ENCODE measurements at regions not wholly inside any gene's neighbourhood (a gene's known extent, or its start where the extent isn't known, plus 50 kb on each side); places are given as distances from the start of the nearest gene placed in this dataset.

- no peaks in the 10 kb centered on the region for H3K27me3 ChIP-seq (ENCODE audit: control insufficient read depth in 1 of 2, insufficient read depth in 1 of 2, low read length in 2 of 2)
- no peak overlapping the region for H2BK15ac ChIP-seq (ENCODE audit: low read depth, poor library complexity, severe bottlenecking)
- H4K91ac ChIP-seq (ENCODE audit: low read length) = no peak overlapping the region
- 0% methylated on average over 2 of the region's 2 CpGs for whole genome bisulfite sequencing
- DNase-seq = peak; percentile 72
- H3K4me1 ChIP-seq (ENCODE audit: control insufficient read depth, insufficient read depth, low read depth, low read length) = peaks cover 2% of the 10 kb centered on the region
- H3K4me2 ChIP-seq (ENCODE audit: low read length, poor library complexity, severe bottlenecking) = no peak overlapping the region
- no peaks in the 10 kb centered on the region for H3K36me3 ChIP-seq (ENCODE audit: control insufficient read depth in 1 of 2, insufficient read depth in 2 of 2, low read depth in 1 of 2, low read length in 2 of 2)
- H2AK5ac ChIP-seq (ENCODE audit: low read length, severe bottlenecking) = no peak overlapping the region
- no peaks in the 10 kb centered on the region for H3K9me3 ChIP-seq (ENCODE audit: control insufficient read depth, low read length)
- H3K4ac ChIP-seq (ENCODE audit: low read depth in 1 of 2, low read length in 2 of 2) = no peak overlapping the region
- H3K4me3 ChIP-seq (ENCODE audit: insufficient read depth in 1 of 2, low read depth in 1 of 2, low read length in 2 of 2) = no peak overlapping the region
- H2BK5ac ChIP-seq (ENCODE audit: low read depth, low read length, poor library complexity, severe bottlenecking) = no peak overlapping the region
- no peak overlapping the region for H4K8ac ChIP-seq (ENCODE audit: low read length)
- H3K79me1 ChIP-seq (replicated peaks; ENCODE audit: low read length, poor library complexity, severe bottlenecking) = no peaks in the 10 kb centered on the region
- no peak overlapping the region for H3K18ac ChIP-seq (ENCODE audit: low read depth in 1 of 2, low read length in 2 of 2)
- H2AFZ ChIP-seq (ENCODE audit: low read depth, low read length) = no peak overlapping the region
- no peak overlapping the region for H3K14ac ChIP-seq (ENCODE audit: low read length in 2 of 2)
- H3K23ac ChIP-seq (ENCODE audit: low read length in 2 of 2) = no peak overlapping the region
- H2BK12ac ChIP-seq (ENCODE audit: low read length in 2 of 2) = no peak overlapping the region
- H2BK120ac ChIP-seq (ENCODE audit: low read depth, low read length) = no peak overlapping the region
- H3K27ac ChIP-seq (ENCODE audit: low read length, poor library complexity, severe bottlenecking) = no peak overlapping the region
- H3K9ac ChIP-seq (ENCODE audit: low read length) = peak overlapping the region; percentile 50
Measured at GRCh38 chr13:40231311-40231710, 435.1 kb downstream of the FOXO1 start.

GRCh38 chr13:40231751-40232150, 434.7 kb downstream of the FOXO1 start:
- Histone ChIP-seq H2BK15ac (ENCODE audit: low read depth, poor library complexity, severe bottlenecking) (no peak overlapping the region), H3K23ac (ENCODE audit: low read length in 2 of 2) (no peak overlapping the region), H3K4me1 (ENCODE audit: control insufficient read depth, insufficient read depth, low read depth, low read length) (peaks cover 2% of the 10 kb centered on the region), H3K9ac (ENCODE audit: low read length) (peak overlapping the region; percentile 50), H2BK5ac (ENCODE audit: low read depth, low read length, poor library complexity, severe bottlenecking) (no peak overlapping the region), H3K4ac (ENCODE audit: low read depth in 1 of 2, low read length in 2 of 2) (peak overlapping the region in 1 of 2 experiments; percentile 32), H2AFZ (ENCODE audit: low read depth, low read length) (no peak overlapping the region), H3K79me1 (replicated peaks; ENCODE audit: low read length, poor library complexity, severe bottlenecking) (no peaks in the 10 kb centered on the region), H3K9me3 (ENCODE audit: control insufficient read depth, low read length) (no peaks in the 10 kb centered on the region), H2AK5ac (ENCODE audit: low read length, severe bottlenecking) (no peak overlapping the region), H3K27me3 (ENCODE audit: control insufficient read depth in 1 of 2, insufficient read depth in 1 of 2, low read length in 2 of 2) (no peaks in the 10 kb centered on the region), H3K36me3 (ENCODE audit: control insufficient read depth in 1 of 2, insufficient read depth in 2 of 2, low read depth in 1 of 2, low read length in 2 of 2) (no peaks in the 10 kb centered on the region), H3K4me3 (ENCODE audit: insufficient read depth in 1 of 2, low read depth in 1 of 2, low read length in 2 of 2) (no peak overlapping the region), H3K27ac (ENCODE audit: low read length, poor library complexity, severe bottlenecking) (no peak overlapping the region), H2BK12ac (ENCODE audit: low read length in 2 of 2) (peak overlapping the region in 1 of 2 experiments; percentile 84), H3K14ac (ENCODE audit: low read length in 2 of 2) (no peak overlapping the region), H4K91ac (ENCODE audit: low read length) (no peak overlapping the region), H3K4me2 (ENCODE audit: low read length, poor library complexity, severe bottlenecking) (no peak overlapping the region), H2BK120ac (ENCODE audit: low read depth, low read length) (no peak overlapping the region), H4K8ac (ENCODE audit: low read length) (no peak overlapping the region), H3K18ac (ENCODE audit: low read depth in 1 of 2, low read length in 2 of 2) (peak overlapping the region in 1 of 2 experiments; percentile 64)
- no peak for DNase-seq
- WGBS = 86% methylated on average over 3 of the region's 3 CpGs

- Histone ChIP-seq H2AFZ (ENCODE audit: low read depth, low read length) (no peak overlapping the region), H3K27me3 (ENCODE audit: control insufficient read depth in 1 of 2, insufficient read depth in 1 of 2, low read length in 2 of 2) (no peaks in the 10 kb centered on the region), H2BK5ac (ENCODE audit: low read depth, low read length, poor library complexity, severe bottlenecking) (no peak overlapping the region), H3K9ac (ENCODE audit: low read length) (no peak overlapping the region), H3K9me3 (ENCODE audit: control insufficient read depth, low read length) (no peaks in the 10 kb centered on the region), H3K14ac (ENCODE audit: low read length in 2 of 2) (peak overlapping the region in 1 of 2 experiments; percentile 44), H2BK15ac (ENCODE audit: low read depth, poor library complexity, severe bottlenecking) (peak overlapping the region; percentile 34), H2BK12ac (ENCODE audit: low read length in 2 of 2) (peak overlapping the region; percentile 35 to 94), H2AK5ac (ENCODE audit: low read length, severe bottlenecking) (peak overlapping the region; percentile 27), H3K4me3 (ENCODE audit: insufficient read depth in 1 of 2, low read depth in 1 of 2, low read length in 2 of 2) (no peak overlapping the region), H3K18ac (ENCODE audit: low read depth in 1 of 2, low read length in 2 of 2) (peak overlapping the region; percentile 16 to 64), H3K36me3 (ENCODE audit: control insufficient read depth in 1 of 2, insufficient read depth in 2 of 2, low read depth in 1 of 2, low read length in 2 of 2) (no peaks in the 10 kb centered on the region), H4K91ac (ENCODE audit: low read length) (peak overlapping the region; percentile 70), H3K79me1 (replicated peaks; ENCODE audit: low read length, poor library complexity, severe bottlenecking) (no peaks in the 10 kb centered on the region), H3K27ac (ENCODE audit: low read length, poor library complexity, severe bottlenecking) (no peak overlapping the region), H3K4ac (ENCODE audit: low read depth in 1 of 2, low read length in 2 of 2) (no peak overlapping the region), H3K4me1 (ENCODE audit: control insufficient read depth, insufficient read depth, low read depth, low read length) (peaks cover 2% of the 10 kb centered on the region), H4K8ac (ENCODE audit: low read length) (peak overlapping the region; percentile 40), H3K4me2 (ENCODE audit: low read length, poor library complexity, severe bottlenecking) (no peak overlapping the region), H2BK120ac (ENCODE audit: low read depth, low read length) (no peak overlapping the region), H3K23ac (ENCODE audit: low read length in 2 of 2) (no peak overlapping the region)
- no peak for DNase-seq
- 69% methylated on average over 3 of the region's 3 CpGs for WGBS
Measured at GRCh38 chr13:40232311-40233040, 434.0 kb downstream of the FOXO1 start.

GRCh38 chr13:40233731-40234195, 432.7 kb downstream of the FOXO1 start:
- no peak overlapping the region for H2BK12ac ChIP-seq (ENCODE audit: low read length in 2 of 2)
- no peak overlapping the region for H4K91ac ChIP-seq (ENCODE audit: low read length)
- H3K18ac ChIP-seq (ENCODE audit: low read depth in 1 of 2, low read length in 2 of 2) = no peak overlapping the region
- peaks cover 2% of the 10 kb centered on the region for H3K4me1 ChIP-seq (ENCODE audit: control insufficient read depth, insufficient read depth, low read depth, low read length)
- no peak overlapping the region for H2BK15ac ChIP-seq (ENCODE audit: low read depth, poor library complexity, severe bottlenecking)
- H3K9ac ChIP-seq (ENCODE audit: low read length) = no peak overlapping the region
- H2BK5ac ChIP-seq (ENCODE audit: low read depth, low read length, poor library complexity, severe bottlenecking) = no peak overlapping the region
- no peaks in the 10 kb centered on the region for H3K27me3 ChIP-seq (ENCODE audit: control insufficient read depth in 1 of 2, insufficient read depth in 1 of 2, low read length in 2 of 2)
- no peak overlapping the region for H3K14ac ChIP-seq (ENCODE audit: low read length in 2 of 2)
- H3K79me1 ChIP-seq (replicated peaks; ENCODE audit: low read length, poor library complexity, severe bottlenecking) = no peaks in the 10 kb centered on the region
- no peak overlapping the region for H2BK120ac ChIP-seq (ENCODE audit: low read depth, low read length)
- no peak overlapping the region for H2AK5ac ChIP-seq (ENCODE audit: low read length, severe bottlenecking)
- H3K9me3 ChIP-seq (ENCODE audit: control insufficient read depth, low read length) = no peaks in the 10 kb centered on the region
- H3K4me2 ChIP-seq (ENCODE audit: low read length, poor library complexity, severe bottlenecking) = no peak overlapping the region
- no peaks in the 10 kb centered on the region for H3K36me3 ChIP-seq (ENCODE audit: control insufficient read depth in 1 of 2, insufficient read depth in 2 of 2, low read depth in 1 of 2, low read length in 2 of 2)
- H3K23ac ChIP-seq (ENCODE audit: low read length in 2 of 2) = no peak overlapping the region
- H3K4me3 ChIP-seq (ENCODE audit: insufficient read depth in 1 of 2, low read depth in 1 of 2, low read length in 2 of 2) = no peak overlapping the region
- H4K8ac ChIP-seq (ENCODE audit: low read length) = no peak overlapping the region
- no peak overlapping the region for H3K27ac ChIP-seq (ENCODE audit: low read length, poor library complexity, severe bottlenecking)
- no peak for DNase-seq
- WGBS = 88% methylated on average over 8 of the region's 8 CpGs
- no peak overlapping the region for H2AFZ ChIP-seq (ENCODE audit: low read depth, low read length)
- no peak overlapping the region for H3K4ac ChIP-seq (ENCODE audit: low read depth in 1 of 2, low read length in 2 of 2)
